ENCODE measurements at regions not wholly inside any gene's neighbourhood (a gene's known extent, or its start where the extent isn't known, plus 50 kb on each side); places are given as distances from the start of the nearest gene placed in this dataset.

- peaks cover 0 to 6% (median 0%) of the 10 kb centered on the region in 4 donors for H3K9me3 ChIP-seq (ENCODE audit: control insufficient read depth in 4 of 4, insufficient read depth in 3 of 4, low read length in 3 of 4)
- H3K4me3 ChIP-seq, result no peak overlapping the region
- ATAC-seq (ENCODE audit: insufficient read depth, low FRiP score), result no peak
- TF ChIP-seq CTCF (IDR thresholded peaks at IDR 0.05; ENCODE audit: control extremely low read depth, extremely low read depth), result no peak
- H3K27me3 ChIP-seq (ENCODE audit: control insufficient read depth in 3 of 3, insufficient read depth in 3 of 3, low read length in 2 of 3), result no peaks in the 10 kb centered on the region
- H3K4me1 ChIP-seq (ENCODE audit: control insufficient read depth in 5 of 5, insufficient read depth in 5 of 5, low read length in 5 of 5), result peaks cover 0 to 7% (median 2%) of the 10 kb centered on the region in 5 donors
- H3K9ac ChIP-seq (ENCODE audit: insufficient read depth in 1 of 2, low read length in 2 of 2), result no peak overlapping the region
- WGBS, 2 donors, result 56 to 66% methylated on average over 3 of the region's 3 CpGs
- peak overlapping the region in 1 of 2 donors; percentile 26 for H3K27ac ChIP-seq (ENCODE audit: low read depth in 1 of 2, low read length in 1 of 2)
- no peak for DNase-seq
- H3K36me3 ChIP-seq (ENCODE audit: control insufficient read depth in 4 of 4, insufficient read depth in 4 of 4, low read length in 4 of 4), result no peaks in the 10 kb centered on the region
Measured at GRCh38 chr21:41641510-41641815, 125.4 kb downstream of the RIPK4 start.

GRCh38 chr21:41640748-41641509 is 125.9 kb downstream of the RIPK4 start:
- H3K27ac ChIP-seq (ENCODE audit: low read depth in 1 of 2, low read length in 1 of 2), result no peak overlapping the region
- no peak for TF ChIP-seq CTCF (IDR thresholded peaks at IDR 0.05; ENCODE audit: control extremely low read depth, extremely low read depth)
- H3K27me3 ChIP-seq (ENCODE audit: control insufficient read depth in 3 of 3, insufficient read depth in 3 of 3, low read length in 2 of 3), result no peaks in the 10 kb centered on the region
- H3K4me3 ChIP-seq, result no peak overlapping the region
- ATAC-seq (ENCODE audit: insufficient read depth, low FRiP score) (no peak), DNase-seq (no peak)
- 60 to 69% methylated on average over 6 of the region's 6 CpGs for WGBS, 2 donors
- peaks cover 0 to 7% (median 2%) of the 10 kb centered on the region in 5 donors for H3K4me1 ChIP-seq (ENCODE audit: control insufficient read depth in 5 of 5, insufficient read depth in 5 of 5, low read length in 5 of 5)
- peaks cover 0 to 6% (median 0%) of the 10 kb centered on the region in 4 donors for H3K9me3 ChIP-seq (ENCODE audit: control insufficient read depth in 4 of 4, insufficient read depth in 3 of 4, low read length in 3 of 4)
- no peaks in the 10 kb centered on the region for H3K36me3 ChIP-seq (ENCODE audit: control insufficient read depth in 4 of 4, insufficient read depth in 4 of 4, low read length in 4 of 4)
- no peak overlapping the region for H3K9ac ChIP-seq (ENCODE audit: insufficient read depth in 1 of 2, low read length in 2 of 2)

GRCh38 chr21:41639766-41640165 is 127.1 kb downstream of the RIPK4 start:
- ATAC-seq (ENCODE audit: insufficient read depth, low FRiP score), result no peak
- TF ChIP-seq CTCF (IDR thresholded peaks at IDR 0.05; ENCODE audit: control extremely low read depth, extremely low read depth), result no peak
- H3K27ac ChIP-seq (ENCODE audit: low read depth in 1 of 2, low read length in 1 of 2), result no peak overlapping the region
- 94 to 96% methylated on average over 5 of the region's 5 CpGs for WGBS, 2 donors
- no peak for DNase-seq
- peaks cover 0 to 7% (median 2%) of the 10 kb centered on the region in 5 donors for H3K4me1 ChIP-seq (ENCODE audit: control insufficient read depth in 5 of 5, insufficient read depth in 5 of 5, low read length in 5 of 5)
- H3K9me3 ChIP-seq (ENCODE audit: control insufficient read depth in 4 of 4, insufficient read depth in 3 of 4, low read length in 3 of 4), result peaks cover 0 to 6% (median 0%) of the 10 kb centered on the region in 4 donors
- no peak overlapping the region for H3K4me3 ChIP-seq
- no peaks in the 10 kb centered on the region for H3K27me3 ChIP-seq (ENCODE audit: control insufficient read depth in 3 of 3, insufficient read depth in 3 of 3, low read length in 2 of 3)
- H3K36me3 ChIP-seq (ENCODE audit: control insufficient read depth in 4 of 4, insufficient read depth in 4 of 4, low read length in 4 of 4), result no peaks in the 10 kb centered on the region
- no peak overlapping the region for H3K9ac ChIP-seq (ENCODE audit: insufficient read depth in 1 of 2, low read length in 2 of 2)

DNA sequence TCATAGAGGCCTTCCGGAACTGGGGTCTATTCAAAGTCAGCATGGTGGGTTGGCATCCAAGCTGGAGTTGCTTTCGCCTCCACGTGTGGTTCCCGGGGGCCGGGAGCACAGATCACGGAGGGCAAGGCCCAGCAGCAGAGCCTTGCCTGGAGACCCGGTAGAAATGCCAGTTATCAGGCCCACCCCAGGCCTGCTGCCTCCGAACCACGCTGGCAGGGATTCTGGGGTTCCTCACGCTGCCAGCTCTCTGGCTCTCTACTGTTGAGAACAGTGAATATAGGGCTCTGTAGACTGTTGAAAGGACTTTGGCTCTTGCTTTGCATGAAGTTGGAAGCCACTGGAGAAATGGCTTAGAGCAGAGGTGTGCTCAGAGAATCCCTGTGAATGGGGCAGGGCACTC is 127.5 kb downstream of the RIPK4 start:
- no peak for TF ChIP-seq CTCF (IDR thresholded peaks at IDR 0.05; ENCODE audit: control extremely low read depth, extremely low read depth)
- Histone ChIP-seq H3K36me3 (ENCODE audit: control insufficient read depth in 4 of 4, insufficient read depth in 4 of 4, low read length in 4 of 4) (no peaks in the 10 kb centered on the region), H3K4me1 (ENCODE audit: control insufficient read depth in 5 of 5, insufficient read depth in 5 of 5, low read length in 5 of 5) (peaks cover 0 to 7% (median 2%) of the 10 kb centered on the region in 5 donors), H3K4me3 (no peak overlapping the region), H3K9ac (ENCODE audit: insufficient read depth in 1 of 2, low read length in 2 of 2) (no peak overlapping the region), H3K27me3 (ENCODE audit: control insufficient read depth in 3 of 3, insufficient read depth in 3 of 3, low read length in 2 of 3) (no peaks in the 10 kb centered on the region), H3K27ac (ENCODE audit: low read depth in 1 of 2, low read length in 1 of 2) (no peak overlapping the region), H3K9me3 (ENCODE audit: control insufficient read depth in 4 of 4, insufficient read depth in 3 of 4, low read length in 3 of 4) (peaks cover 0 to 6% (median 0%) of the 10 kb centered on the region in 4 donors)
- 90 to 97% methylated on average over 10 of the region's 10 CpGs for WGBS, 2 donors
- ATAC-seq (ENCODE audit: insufficient read depth, low FRiP score) (no peak), DNase-seq (no peak)

Data from lung (tissue), 11 donors.